Glutamatergic neuron (in vitro differentiated cells): ENCODE measurements at regions not wholly inside any gene's neighbourhood (a gene's known extent, or its start where the extent isn't known, plus 50 kb on each side); places are given as distances from the start of the nearest gene placed in this dataset.
"Not testable (repeated sequence)": the region's sequence is repeated elsewhere in the genome, so short reads cannot be mapped to it uniquely, and the experiment has no call there.

ENCODE experiments used
- DNase-seq: peaks from one replicate; pipeline ENCODE4 v3.0.0; 2022
- H3K27ac Mint-ChIP-seq: one replicate; pipeline ENCODE4 v1.8.0; 2020; ENCODE audit warnings: mild to moderate bottlenecking, mixed read lengths, inconsistent platforms; ENCODE audit not compliant: unreplicated experiment
- H3K27me3 Mint-ChIP-seq: one replicate; pipeline ENCODE4 v1.8.0; 2020; ENCODE audit warnings: mild to moderate bottlenecking, moderate library complexity, mixed read lengths, inconsistent platforms; ENCODE audit not compliant: unreplicated experiment
- H3K36me3 Mint-ChIP-seq: one replicate; pipeline ENCODE4 v1.8.0; 2020; ENCODE audit warnings: mild to moderate bottlenecking, mixed read lengths, inconsistent platforms; ENCODE audit not compliant: unreplicated experiment
- H3K4me1 Mint-ChIP-seq: one replicate; pipeline ENCODE4 v1.8.0; 2020; ENCODE audit warnings: mild to moderate bottlenecking, low read depth, mixed read lengths, inconsistent platforms; ENCODE audit not compliant: unreplicated experiment
- H3K4me3 Mint-ChIP-seq: one replicate; pipeline ENCODE4 v1.8.0; 2020; ENCODE audit warnings: mild to moderate bottlenecking, mixed read lengths, inconsistent platforms; ENCODE audit not compliant: unreplicated experiment
- H3K9me3 Mint-ChIP-seq: one replicate; pipeline ENCODE4 v1.8.0; 2020; ENCODE audit warnings: mild to moderate bottlenecking, moderate library complexity, mixed read lengths, inconsistent platforms; ENCODE audit not compliant: unreplicated experiment
- TF ChIP-seq, protein P1 (sequence below): fragments of 200-600 bp; sonication (generic); IDR thresholded peaks from one replicate; pipeline ENCODE4 v1.5.0; 2021; ENCODE audit not compliant: partially characterized antibody, unreplicated experiment

DNA sequence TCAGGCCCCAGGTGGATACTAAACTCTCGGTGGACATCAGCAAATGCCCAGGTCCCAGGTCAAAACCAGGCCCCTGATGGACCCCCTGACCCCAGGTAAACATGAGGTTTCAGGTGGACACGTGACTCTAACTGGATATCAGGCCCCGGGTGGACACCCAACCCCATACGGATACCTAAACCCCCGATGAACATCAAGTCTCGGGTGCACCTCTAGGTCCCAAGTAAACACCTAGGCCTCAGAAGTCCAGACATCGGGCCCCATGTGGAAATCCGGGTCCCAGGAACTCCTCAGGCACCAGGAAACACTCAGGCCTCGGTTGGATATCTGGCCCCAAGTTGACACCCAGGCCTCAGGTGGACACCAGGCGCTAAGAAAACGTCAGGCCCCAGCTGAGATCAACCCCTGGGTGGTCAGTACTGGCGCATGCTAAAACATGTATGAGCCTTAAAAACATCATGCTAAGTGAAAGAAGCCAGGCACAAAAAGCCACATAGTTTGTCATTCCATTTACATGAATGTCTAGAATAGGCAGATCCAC lies 54.4 kb upstream of the SEPTIN5 start:
- DNase-seq: no peak
- no peak overlapping the region for H3K27ac Mint-ChIP-seq
- H3K4me3 Mint-ChIP-seq: no peak overlapping the region
- TF ChIP-seq, protein P1, sequence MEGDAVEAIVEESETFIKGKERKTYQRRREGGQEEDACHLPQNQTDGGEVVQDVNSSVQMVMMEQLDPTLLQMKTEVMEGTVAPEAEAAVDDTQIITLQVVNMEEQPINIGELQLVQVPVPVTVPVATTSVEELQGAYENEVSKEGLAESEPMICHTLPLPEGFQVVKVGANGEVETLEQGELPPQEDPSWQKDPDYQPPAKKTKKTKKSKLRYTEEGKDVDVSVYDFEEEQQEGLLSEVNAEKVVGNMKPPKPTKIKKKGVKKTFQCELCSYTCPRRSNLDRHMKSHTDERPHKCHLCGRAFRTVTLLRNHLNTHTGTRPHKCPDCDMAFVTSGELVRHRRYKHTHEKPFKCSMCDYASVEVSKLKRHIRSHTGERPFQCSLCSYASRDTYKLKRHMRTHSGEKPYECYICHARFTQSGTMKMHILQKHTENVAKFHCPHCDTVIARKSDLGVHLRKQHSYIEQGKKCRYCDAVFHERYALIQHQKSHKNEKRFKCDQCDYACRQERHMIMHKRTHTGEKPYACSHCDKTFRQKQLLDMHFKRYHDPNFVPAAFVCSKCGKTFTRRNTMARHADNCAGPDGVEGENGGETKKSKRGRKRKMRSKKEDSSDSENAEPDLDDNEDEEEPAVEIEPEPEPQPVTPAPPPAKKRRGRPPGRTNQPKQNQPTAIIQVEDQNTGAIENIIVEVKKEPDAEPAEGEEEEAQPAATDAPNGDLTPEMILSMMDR: no peak
- no peaks in the 10 kb centered on the region for H3K9me3 Mint-ChIP-seq
- peaks cover 17% of the 10 kb centered on the region for H3K4me1 Mint-ChIP-seq
- H3K36me3 Mint-ChIP-seq: no peaks in the 10 kb centered on the region
- peaks cover 5% of the 10 kb centered on the region for H3K27me3 Mint-ChIP-seq

DNA sequence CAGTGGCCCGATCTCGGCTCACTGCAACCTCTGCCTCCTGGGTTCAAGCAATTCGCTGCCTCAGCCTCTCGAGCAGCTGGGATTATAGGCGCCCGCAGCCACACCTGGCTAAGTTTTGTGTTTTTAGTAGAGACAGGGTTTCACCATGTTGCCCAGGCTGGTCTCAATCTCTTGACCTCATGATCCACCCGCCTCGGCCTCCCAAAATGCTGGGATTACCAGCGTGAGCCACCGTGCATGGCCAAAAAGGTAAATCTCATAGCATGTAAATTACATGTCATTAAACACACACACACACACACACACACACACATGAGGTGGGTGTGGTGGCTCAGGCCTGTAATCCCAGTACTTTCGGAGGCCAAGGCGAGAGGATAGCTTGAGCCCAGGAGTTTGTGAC lies 53.7 kb upstream of the SEPTIN5 start:
- not testable (repeated sequence) for H3K36me3 Mint-ChIP-seq, H3K27ac Mint-ChIP-seq, H3K9me3 Mint-ChIP-seq, DNase-seq, H3K27me3 Mint-ChIP-seq, H3K4me3 Mint-ChIP-seq
- H3K4me1 Mint-ChIP-seq: peaks cover 21% of the 10 kb centered on the region

DNA sequence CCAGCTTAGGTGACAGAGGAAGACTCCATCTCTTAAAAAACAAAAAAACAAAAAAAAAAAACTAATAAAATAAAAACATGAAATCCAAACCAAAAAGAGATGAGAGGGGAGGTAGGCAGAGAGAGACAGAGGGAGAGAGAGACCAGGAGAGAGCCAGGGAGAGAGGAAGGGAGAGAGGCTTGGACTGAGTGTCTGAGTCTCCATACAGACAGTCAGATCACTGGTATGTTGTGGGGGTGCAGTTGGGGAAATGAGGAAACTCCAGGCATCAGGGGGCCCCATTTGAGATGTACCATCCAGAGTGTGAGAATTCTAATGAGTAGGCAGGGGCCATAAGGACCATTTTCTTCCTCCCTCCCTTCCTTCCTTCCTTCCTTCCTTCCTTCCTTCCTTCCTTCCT lies 53.1 kb upstream of the SEPTIN5 start:
- TF ChIP-seq, protein P1: no peak
- Mint-ChIP-seq H3K27ac (no peak overlapping the region), H3K4me3 (no peak overlapping the region), H3K27me3 (peaks cover 7% of the 10 kb centered on the region), H3K36me3 (no peaks in the 10 kb centered on the region), H3K4me1 (peaks cover 21% of the 10 kb centered on the region), H3K9me3 (peaks cover 2% of the 10 kb centered on the region)
- no peak for DNase-seq

DNA sequence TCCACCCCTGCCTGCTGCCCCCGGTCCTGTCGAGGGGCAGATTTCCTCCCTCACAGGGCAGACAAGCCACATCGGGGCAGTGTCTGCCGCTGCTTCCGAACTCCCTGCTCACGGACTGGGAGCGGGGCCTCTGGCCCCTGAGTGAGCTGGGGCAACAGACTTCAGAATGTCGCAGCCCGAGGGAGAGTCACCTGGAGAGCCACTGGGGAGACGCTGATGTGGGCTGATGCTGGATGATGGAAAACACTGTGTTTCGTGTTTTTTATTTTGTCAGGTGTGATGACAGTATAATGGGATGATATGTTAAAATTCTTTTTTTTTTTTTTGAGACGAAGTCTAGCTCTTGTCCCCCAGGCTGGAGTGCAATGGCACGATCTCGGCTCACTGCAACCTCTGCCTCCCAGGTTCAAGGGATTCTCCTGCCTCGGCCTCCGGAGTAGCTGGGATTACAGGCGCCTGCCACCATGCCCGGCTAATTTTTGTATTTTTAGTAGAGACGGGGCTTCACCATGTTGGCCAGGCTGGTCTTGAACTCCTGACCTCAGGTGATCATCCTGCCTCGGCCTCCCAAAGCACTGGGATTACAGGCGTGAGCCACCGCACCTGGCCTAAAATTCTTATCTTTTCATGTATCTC lies 52.1 kb upstream of the SEPTIN5 start:
- DNase-seq, H3K4me3 Mint-ChIP-seq, H3K36me3 Mint-ChIP-seq, H3K27ac Mint-ChIP-seq, H3K27me3 Mint-ChIP-seq, H3K9me3 Mint-ChIP-seq: not testable (repeated sequence)
- peaks cover 28% of the 10 kb centered on the region for H3K4me1 Mint-ChIP-seq

DNA sequence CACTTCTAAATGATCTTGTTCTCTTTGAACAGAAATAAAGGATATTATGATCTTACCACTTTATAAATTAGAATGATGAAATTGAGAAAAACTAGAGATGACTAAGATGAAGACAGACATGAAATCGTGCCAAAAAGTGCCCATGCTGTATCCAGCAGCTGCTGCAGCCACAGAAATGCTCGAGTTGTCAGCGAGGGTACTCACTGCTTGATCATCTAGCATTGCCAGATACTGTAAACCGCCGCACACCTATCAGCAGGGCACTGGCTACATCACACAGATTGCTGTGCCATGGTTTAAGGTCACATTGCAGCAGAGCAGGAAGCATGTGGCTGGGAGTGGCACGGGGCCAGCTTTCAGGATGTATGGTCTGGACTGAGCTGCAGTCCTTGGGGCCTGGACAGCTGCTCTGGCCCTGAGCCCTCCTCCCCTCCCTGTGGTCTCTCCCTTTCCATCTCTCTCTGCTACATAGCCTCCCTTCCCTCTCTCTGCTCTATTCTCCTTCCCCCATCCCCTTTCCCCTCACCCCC lies 51.0 kb upstream of the SEPTIN5 start:
- peaks cover 2% of the 10 kb centered on the region for H3K9me3 Mint-ChIP-seq
- H3K4me3 Mint-ChIP-seq: peak overlapping the region; percentile 80
- TF ChIP-seq, protein P1: no peak
- H3K4me1 Mint-ChIP-seq: peaks cover 30% of the 10 kb centered on the region
- peak; percentile 39 for DNase-seq
- H3K36me3 Mint-ChIP-seq: no peaks in the 10 kb centered on the region
- H3K27ac Mint-ChIP-seq: peak overlapping the region; percentile 93
- H3K27me3 Mint-ChIP-seq: peaks cover 11% of the 10 kb centered on the region

DNA sequence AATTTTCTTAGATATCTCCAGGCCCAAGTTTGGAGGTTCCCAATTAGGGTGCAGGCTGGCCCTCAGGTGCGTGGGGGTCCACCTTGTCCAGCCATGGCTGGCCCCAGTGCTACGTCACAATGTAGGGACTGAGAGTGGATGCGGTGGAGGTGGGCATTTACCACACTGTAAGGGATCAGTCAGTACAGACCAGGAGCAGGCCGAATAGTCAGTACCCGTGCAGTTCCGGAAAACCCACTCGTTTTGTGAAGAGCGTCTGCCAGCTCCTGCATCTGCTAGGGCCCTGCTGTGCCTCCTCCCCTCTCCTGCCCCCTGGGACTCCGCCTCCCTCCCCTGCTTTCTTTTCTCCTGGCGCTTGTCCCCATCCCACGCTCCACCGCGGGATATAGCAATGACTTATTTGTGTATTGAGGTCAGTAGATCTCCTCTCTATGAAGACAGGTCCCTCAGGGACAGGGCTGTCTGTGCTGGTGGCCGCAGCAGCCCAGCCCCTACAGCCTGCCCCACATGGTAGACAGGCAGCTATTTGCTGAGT lies 50.4 kb upstream of the SEPTIN5 start:
- Mint-ChIP-seq H3K36me3 (no peaks in the 10 kb centered on the region), H3K27ac (peak overlapping the region; percentile 93), H3K4me1 (peaks cover 30% of the 10 kb centered on the region), H3K4me3 (peak overlapping the region; percentile 80), H3K27me3 (peaks cover 11% of the 10 kb centered on the region), H3K9me3 (peaks cover 2% of the 10 kb centered on the region)
- TF ChIP-seq, protein P1: no peak
- DNase-seq: peak; percentile 64
